GM20000 (cell line): ENCODE measurements at regions not wholly inside any gene's neighbourhood (a gene's known extent, or its start where the extent isn't known, plus 50 kb on each side); places are given as distances from the start of the nearest gene placed in this dataset.

ENCODE experiments used
- DNase-seq: peaks from one replicate; pipeline ENCODE4 v3.0.0; 2012; ENCODE audit warnings: low spot score
- CTCF ChIP-seq: IDR thresholded peaks from 2 replicates; pipeline ENCODE4 v1.5.1; 2012; ENCODE audit warnings: mild to moderate bottlenecking, control low read depth; ENCODE audit errors: extremely low read depth, missing control alignments

GRCh38 chr7:96638669-96639068, 71.0 kb downstream of the SEM1 start:
- no peak for TF ChIP-seq CTCF
- no peak for DNase-seq

- DNase-seq = no peak
- no peak for TF ChIP-seq CTCF
Observed at GRCh38 chr7:96637522-96637921, 72.1 kb downstream of the SEM1 start.

DNA sequence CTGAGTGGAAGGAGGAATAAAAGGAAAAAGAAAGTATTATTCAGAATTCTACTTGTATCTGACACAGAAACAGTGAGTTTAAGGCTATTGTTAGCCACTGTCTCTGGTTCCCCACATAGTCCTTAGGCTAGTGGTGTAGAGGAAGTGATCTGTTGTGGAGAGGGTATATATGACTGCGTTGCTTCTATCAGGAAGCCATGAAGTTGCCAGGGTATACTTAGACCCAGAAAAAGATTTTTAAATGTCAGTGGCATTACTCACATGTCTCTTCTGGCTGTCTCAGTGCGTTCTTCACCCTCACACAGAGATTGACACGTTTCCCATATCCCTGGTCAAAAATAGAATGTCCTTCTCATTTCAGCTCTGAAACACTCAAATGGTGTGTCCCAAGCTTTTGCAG, 72.7 kb downstream of the SEM1 start:
- no peak for TF ChIP-seq CTCF
- no peak for DNase-seq

DNA sequence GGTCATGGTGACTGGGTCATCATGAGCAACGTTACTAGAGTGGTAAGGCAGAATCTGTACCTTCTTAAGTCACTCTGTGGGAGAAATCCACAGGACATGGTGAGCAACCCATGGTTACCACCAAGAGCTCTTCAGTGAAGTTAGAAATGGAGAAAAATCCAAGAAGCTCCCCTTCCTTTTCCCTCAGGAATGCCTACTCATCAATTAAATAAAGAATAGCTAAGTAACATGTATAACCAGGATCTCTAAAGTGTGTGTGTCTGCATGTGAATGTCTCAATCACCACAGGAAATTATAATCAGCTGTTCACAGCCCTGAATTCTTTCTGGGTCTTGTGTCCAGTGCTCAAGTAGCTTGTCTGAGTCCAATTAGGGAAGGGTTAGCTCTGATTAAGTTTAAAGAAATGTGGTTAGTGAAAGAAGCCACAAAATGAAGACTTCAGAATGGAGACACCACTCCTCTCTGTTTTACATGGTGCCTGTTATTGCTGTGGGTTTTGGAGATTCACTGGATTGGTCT, 73.2 kb downstream of the SEM1 start:
- TF ChIP-seq CTCF = no peak
- no peak for DNase-seq

DNA sequence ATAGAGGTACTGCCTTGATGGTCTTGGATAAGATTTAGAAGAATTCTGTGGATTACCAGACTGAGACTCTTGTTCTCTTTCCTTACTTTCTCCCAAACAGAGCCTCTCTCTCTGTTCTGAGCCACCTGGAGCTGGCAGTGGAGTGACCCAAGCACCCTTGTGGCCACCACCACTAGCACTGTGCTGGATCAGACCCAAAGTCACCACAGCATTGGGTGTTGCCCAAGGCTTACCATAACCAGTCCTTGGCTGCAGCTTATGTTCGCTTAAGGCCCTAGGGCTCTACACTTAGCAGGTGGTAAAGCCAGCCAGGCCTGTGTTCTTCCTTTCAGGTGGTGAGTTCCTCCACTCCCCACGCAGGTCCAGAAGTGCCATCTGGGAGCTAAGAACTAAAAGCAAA, 79.8 kb downstream of the SEM1 start:
- DNase-seq = no peak
- no peak for TF ChIP-seq CTCF

DNA sequence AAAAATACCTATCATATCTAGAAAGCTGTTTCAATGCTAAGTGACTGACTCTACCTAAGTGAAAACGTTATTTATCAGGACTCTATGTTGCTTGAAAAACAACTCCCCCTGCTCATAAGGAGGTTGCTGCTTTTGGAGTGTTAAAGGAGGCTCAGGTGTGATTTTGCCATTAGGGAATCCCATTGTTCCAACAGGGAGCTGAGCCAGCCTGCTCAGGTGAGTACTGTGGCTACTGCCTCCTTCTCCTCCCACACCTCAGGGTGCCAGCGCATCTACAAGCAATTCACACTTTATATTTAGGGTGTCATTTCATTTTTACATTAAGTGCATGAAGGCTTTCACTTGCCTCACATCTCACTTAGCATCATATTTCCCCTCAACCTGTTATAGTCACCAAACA, 84.7 kb downstream of the SEM1 start:
- DNase-seq = no peak
- TF ChIP-seq CTCF = no peak

- no peak for DNase-seq
- TF ChIP-seq CTCF = no peak
Observed at GRCh38 chr7:96621932-96622331, 87.7 kb downstream of the SEM1 start.
